GM12878 (cell line): ENCODE measurements at regions not wholly inside any gene's neighbourhood (a gene's known extent, or its start where the extent isn't known, plus 50 kb on each side); places are given as distances from the start of the nearest gene placed in this dataset.

Experiments
- STAT3 ChIP-seq: IDR thresholded peaks from 2 replicates; pipeline ENCODE4 v1.6.1; 2011; ENCODE audit warnings: low read depth, low read length, improper control_type of control experiment
- TF ChIP-seq, protein P1 (sequence below): fragments of 450-650 bp; IDR thresholded peaks from 2 replicates; pipeline ENCODE4 v1.6.1; 2017; ENCODE audit warnings: antibody characterized with exemption, mild to moderate bottlenecking, moderate library complexity

DNA sequence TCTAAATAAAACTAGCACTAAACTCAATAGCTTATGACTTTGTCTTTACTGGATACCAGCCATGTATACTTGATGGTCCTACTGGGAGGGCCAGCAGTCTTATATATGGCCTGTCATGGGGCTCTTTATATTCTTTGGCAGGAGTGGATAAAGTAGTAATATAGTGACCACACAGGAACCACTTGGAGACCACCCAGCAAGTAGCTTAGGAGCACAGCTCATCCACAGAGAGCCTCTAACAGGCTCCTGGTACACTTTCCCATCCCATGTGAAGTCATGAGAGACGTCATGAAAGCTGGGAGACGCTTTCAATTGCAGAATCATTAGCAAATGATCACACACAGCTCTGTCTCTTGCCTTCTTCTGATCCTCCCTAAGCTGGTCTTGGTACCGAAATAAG lies 360.9 kb upstream of the ACVR2A start:
- TF ChIP-seq, protein P1, sequence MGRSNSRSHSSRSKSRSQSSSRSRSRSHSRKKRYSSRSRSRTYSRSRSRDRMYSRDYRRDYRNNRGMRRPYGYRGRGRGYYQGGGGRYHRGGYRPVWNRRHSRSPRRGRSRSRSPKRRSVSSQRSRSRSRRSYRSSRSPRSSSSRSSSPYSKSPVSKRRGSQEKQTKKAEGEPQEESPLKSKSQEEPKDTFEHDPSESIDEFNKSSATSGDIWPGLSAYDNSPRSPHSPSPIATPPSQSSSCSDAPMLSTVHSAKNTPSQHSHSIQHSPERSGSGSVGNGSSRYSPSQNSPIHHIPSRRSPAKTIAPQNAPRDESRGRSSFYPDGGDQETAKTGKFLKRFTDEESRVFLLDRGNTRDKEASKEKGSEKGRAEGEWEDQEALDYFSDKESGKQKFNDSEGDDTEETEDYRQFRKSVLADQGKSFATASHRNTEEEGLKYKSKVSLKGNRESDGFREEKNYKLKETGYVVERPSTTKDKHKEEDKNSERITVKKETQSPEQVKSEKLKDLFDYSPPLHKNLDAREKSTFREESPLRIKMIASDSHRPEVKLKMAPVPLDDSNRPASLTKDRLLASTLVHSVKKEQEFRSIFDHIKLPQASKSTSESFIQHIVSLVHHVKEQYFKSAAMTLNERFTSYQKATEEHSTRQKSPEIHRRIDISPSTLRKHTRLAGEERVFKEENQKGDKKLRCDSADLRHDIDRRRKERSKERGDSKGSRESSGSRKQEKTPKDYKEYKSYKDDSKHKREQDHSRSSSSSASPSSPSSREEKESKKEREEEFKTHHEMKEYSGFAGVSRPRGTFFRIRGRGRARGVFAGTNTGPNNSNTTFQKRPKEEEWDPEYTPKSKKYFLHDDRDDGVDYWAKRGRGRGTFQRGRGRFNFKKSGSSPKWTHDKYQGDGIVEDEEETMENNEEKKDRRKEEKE, result no peak
- no peak for TF ChIP-seq STAT3
